Left renal cortex interstitium (tissue), 4 donors: ENCODE measurements at regions not wholly inside any gene's neighbourhood (a gene's known extent, or its start where the extent isn't known, plus 50 kb on each side); places are given as distances from the start of the nearest gene placed in this dataset.
"Not testable (repeated sequence)": the region's sequence is repeated elsewhere in the genome, so short reads cannot be mapped to it uniquely, and the experiment has no call there.

Experiments
- DNase-seq, 4 donors: peaks; one replicate each; pipeline ENCODE4 v3.0.0-alpha.2; 2013; ENCODE audit warnings: low read depth in 4 of 4, low spot score in 2 of 4, missing footprints in 1 of 4

- no peak for DNase-seq
Measured at GRCh38 chr12:11446372-11446771, 51.0 kb upstream of the PRB2 start.

GRCh38 chr12:11457996-11458645 lies 62.8 kb upstream of the PRB2 start:
- no peak for DNase-seq

GRCh38 chr12:11460343-11461023 lies 65.1 kb upstream of the PRB2 start:
- DNase-seq, result no peak

GRCh38 chr12:11461433-11461832 lies 66.1 kb upstream of the PRB2 start:
- no peak for DNase-seq

GRCh38 chr12:11477110-11477509 lies 81.7 kb upstream of the PRB2 start:
- no peak for DNase-seq

GRCh38 chr12:11482955-11483354 lies 87.6 kb upstream of the PRB2 start:
- DNase-seq, result no peak

GRCh38 chr12:11486623-11487444 lies 91.5 kb upstream of the PRB2 start:
- peak; percentile 46 to 75 (median 55) for DNase-seq

GRCh38 chr12:11496157-11496851 lies 100.9 kb upstream of the PRB2 start:
- DNase-seq, result no peak

- DNase-seq, result no peak
Measured at GRCh38 chr12:11497438-11497837, 102.1 kb upstream of the PRB2 start.

- no peak for DNase-seq
Measured at GRCh38 chr12:11497995-11498394, 102.6 kb upstream of the PRB2 start.

GRCh38 chr12:11498574-11498973 lies 103.2 kb upstream of the PRB2 start:
- DNase-seq, result not testable (repeated sequence)

- no peak for DNase-seq
Measured at GRCh38 chr12:11499806-11500187, 104.4 kb upstream of the PRB2 start.

GRCh38 chr12:11500188-11500860 lies 105.0 kb upstream of the PRB2 start:
- peak; percentile 69 to 80 (median 80) for DNase-seq

- DNase-seq, result no peak
Measured at GRCh38 chr12:11500861-11501230, 105.5 kb upstream of the PRB2 start.

- peak in 1 of 4 donors; percentile 19 for DNase-seq
Measured at GRCh38 chr12:11508699-11509098, 113.3 kb upstream of the PRB2 start.

- no peak for DNase-seq
Measured at GRCh38 chr12:11509326-11509725, 114.0 kb upstream of the PRB2 start.

- DNase-seq, result no peak
Measured at GRCh38 chr12:11510671-11511070, 115.3 kb upstream of the PRB2 start.

- no peak for DNase-seq
Measured at GRCh38 chr12:11513288-11513687, 117.9 kb upstream of the PRB2 start.

GRCh38 chr12:11517080-11517479 lies 121.7 kb upstream of the PRB2 start:
- no peak for DNase-seq

GRCh38 chr12:11524446-11524845 lies 125.0 kb upstream of the ETV6 start:
- no peak for DNase-seq

- no peak for DNase-seq
Measured at GRCh38 chr12:11534064-11534463, 115.4 kb upstream of the ETV6 start.
